HG02973 (cell line): ENCODE measurements at regions not wholly inside any gene's neighbourhood (a gene's known extent, or its start where the extent isn't known, plus 50 kb on each side); places are given as distances from the start of the nearest gene placed in this dataset.

Source experiments
- ATAC-seq: cut with Tn5 transposase; IDR thresholded peaks from one replicate; pipeline ENCODE4 v1.9.1; 2021; ENCODE audit warnings: moderate library complexity; ENCODE audit not compliant: unreplicated experiment

- ATAC-seq, result no peak
Measured at GRCh38 chr1:83520797-83521196, 478.1 kb downstream of the TTLL7 start.

- no peak for ATAC-seq
Measured at GRCh38 chr1:83516369-83516768, 482.6 kb downstream of the TTLL7 start.

GRCh38 chr1:83515578-83516154, 483.3 kb downstream of the TTLL7 start:
- ATAC-seq, result no peak

GRCh38 chr1:83512373-83513193, 486.3 kb downstream of the TTLL7 start:
- no peak for ATAC-seq

- no peak for ATAC-seq
Measured at GRCh38 chr1:83511146-83511726, 487.7 kb downstream of the TTLL7 start.

- no peak for ATAC-seq
Measured at GRCh38 chr1:83509301-83509781, 489.6 kb downstream of the TTLL7 start.

- ATAC-seq, result peak; percentile 98
Measured at GRCh38 chr1:83508485-83509151, 490.3 kb downstream of the TTLL7 start.

- no peak for ATAC-seq
Measured at GRCh38 chr1:83505148-83505547, 493.8 kb downstream of the TTLL7 start.

GRCh38 chr1:83503153-83503552, 495.8 kb downstream of the TTLL7 start:
- no peak for ATAC-seq

- ATAC-seq, result peak; percentile 93
Measured at GRCh38 chr1:83500987-83501591, 497.8 kb downstream of the TTLL7 start.

GRCh38 chr1:83500531-83500930, 498.4 kb downstream of the TTLL7 start:
- ATAC-seq, result no peak

GRCh38 chr1:83499998-83500397, 498.9 kb downstream of the TTLL7 start:
- ATAC-seq, result peak; percentile 60

- no peak for ATAC-seq
Measured at GRCh38 chr1:83497563-83497962, 501.4 kb downstream of the TTLL7 start.

GRCh38 chr1:83495560-83495959, 503.4 kb downstream of the TTLL7 start:
- no peak for ATAC-seq

- no peak for ATAC-seq
Measured at GRCh38 chr1:83493633-83494032, 505.3 kb downstream of the TTLL7 start.

GRCh38 chr1:83491930-83492329, 507.0 kb downstream of the TTLL7 start:
- no peak for ATAC-seq

- no peak for ATAC-seq
Measured at GRCh38 chr1:83490988-83491387, 507.9 kb downstream of the TTLL7 start.

- ATAC-seq, result peak; percentile 87
Measured at GRCh38 chr1:83488105-83488504, 510.8 kb downstream of the TTLL7 start.

GRCh38 chr1:83487460-83487859, 511.5 kb downstream of the TTLL7 start:
- ATAC-seq, result peak; percentile 32

GRCh38 chr1:83485314-83486019, 513.5 kb downstream of the TTLL7 start:
- ATAC-seq, result peak; percentile 13
